ENCODE measurements at regions not wholly inside any gene's neighbourhood (a gene's known extent, or its start where the extent isn't known, plus 50 kb on each side); places are given as distances from the start of the nearest gene placed in this dataset.

- CTCF ChIA-PET: interaction anchor here (0.7 kb wide), 1 partner anchor 324 kb away, joined by 3 read pairs; no protein-coding TSS in a partner anchor
- H2BK120ac ChIP-seq (ENCODE audit: low read depth, low read length): no peak overlapping the region
- H4K91ac ChIP-seq (ENCODE audit: insufficient read depth, low read depth, low read length): no peak overlapping the region
- H2BK15ac ChIP-seq (ENCODE audit: low read depth, low read length): no peak overlapping the region
- intact Hi-C loops (cut with micrococcal nuclease): no loop called here
- in situ Hi-C loops (cut with MboI; ENCODE audit: low sequenced_read_pairs): no loop called here
- H3K36me3 ChIP-seq (ENCODE audit: control insufficient read depth, insufficient read depth, low read length): no peaks in the 10 kb centered on the region
- TF ChIP-seq BHLHE40 (IDR thresholded peaks at IDR 0.05; ENCODE audit: low read depth, low read length): no peak
- no peak for TF ChIP-seq MXI1 (IDR thresholded peaks at IDR 0.05; ENCODE audit: borderline replicate concordance, low read depth, low read length)
- TF ChIP-seq NFE2L2 (IDR thresholded peaks at IDR 0.05; ENCODE audit: low read depth, low read length): no peak
- TF ChIP-seq FOS (IDR thresholded peaks at IDR 0.05; ENCODE audit: low read depth, low read length): no peak
- no peak for TF ChIP-seq MAZ (IDR thresholded peaks at IDR 0.05; ENCODE audit: borderline replicate concordance, low read depth, low read length)
- no peak for TF ChIP-seq RAD21 (IDR thresholded peaks at IDR 0.05; ENCODE audit: low read length)
- no peak for TF ChIP-seq MAFK (IDR thresholded peaks at IDR 0.05; ENCODE audit: low read depth, low read length)
- TF ChIP-seq POLR2A (IDR thresholded peaks at IDR 0.05; ENCODE audit: low read depth, low read length): no peak
- H2AK5ac ChIP-seq (ENCODE audit: low read depth, low read length): no peak overlapping the region
- no peak overlapping the region for H3K9ac ChIP-seq (ENCODE audit: low read depth, low read length)
- H3K4me1 ChIP-seq (ENCODE audit: control insufficient read depth, insufficient read depth, low read length): no peaks in the 10 kb centered on the region
- DNase-seq (no peak), ATAC-seq (ENCODE audit: low read depth) (no peak)
- H3K18ac ChIP-seq (ENCODE audit: low read depth, low read length): no peak overlapping the region
- no peaks in the 10 kb centered on the region for H3K9me1 ChIP-seq (ENCODE audit: insufficient read depth, low read length)
- H3K4me3 ChIP-seq (ENCODE audit: insufficient read depth, low read depth, low read length): no peak overlapping the region
- H3K4me2 ChIP-seq (ENCODE audit: low read depth, low read length): no peak overlapping the region
- no peak overlapping the region for H2AFZ ChIP-seq (replicated peaks; ENCODE audit: low read length, poor library complexity)
- POLR2A ChIA-PET (ENCODE audit: unreplicated experiment): no interaction called here
- no CpG with 5 or more reads among the region's 4 CpGs for WGBS, 2 experiments (ENCODE audit: extremely low coverage in 2 of 2, insufficient read length in 1 of 2)
- no peak overlapping the region for H2AK9ac ChIP-seq (replicated peaks; ENCODE audit: low read depth, low read length, poor library complexity)
- no peak overlapping the region for H3K23ac ChIP-seq (ENCODE audit: low read depth, low read length)
- no peak overlapping the region for H4K8ac ChIP-seq (ENCODE audit: low read depth in 2 of 2, low read length in 2 of 2)
- H2BK5ac ChIP-seq (ENCODE audit: low read depth, low read length, poor library complexity, severe bottlenecking): no peak overlapping the region
- H3K4ac ChIP-seq (ENCODE audit: low read depth, low read length): no peak overlapping the region
- H4K5ac ChIP-seq (ENCODE audit: low read depth, low read length): no peak overlapping the region
- H2BK20ac ChIP-seq (ENCODE audit: low read depth, low read length): no peak overlapping the region
- H3K27ac ChIP-seq (ENCODE audit: insufficient read depth, low read length): no peak overlapping the region
- dilution Hi-C loops (cut with HindIII; ENCODE audit: low sequenced_read_pairs, unreplicated experiment): no loop called here
- no peak overlapping the region for H3K56ac ChIP-seq (ENCODE audit: extremely low read depth, insufficient read depth, low read length)
- H4K20me1 ChIP-seq (ENCODE audit: insufficient read depth, low read length): no peaks in the 10 kb centered on the region
- H3K79me1 ChIP-seq (ENCODE audit: low read depth in 1 of 2, low read length in 2 of 2): no peaks in the 10 kb centered on the region
- no peaks in the 10 kb centered on the region for H3K27me3 ChIP-seq (ENCODE audit: control insufficient read depth, insufficient read depth, low read length)
- H3K14ac ChIP-seq (replicated peaks; ENCODE audit: low read depth, low read length): no peak overlapping the region
- H3K9me3 ChIP-seq (ENCODE audit: control insufficient read depth, insufficient read depth, low read length): no peaks in the 10 kb centered on the region
- BruUV-seq (replicated peaks): no TSS peak
Observed at GRCh38 chr6:155548576-155548975, 92.9 kb upstream of the NOX3 start.
